Spleen (tissue), 7 donors: ENCODE measurements at regions not wholly inside any gene's neighbourhood (a gene's known extent, or its start where the extent isn't known, plus 50 kb on each side); places are given as distances from the start of the nearest gene placed in this dataset.

Experiments
- CTCF ChIP-seq, 11 experiments: fragments of 200-600 bp in 7 of 11; fragments of 450-650 bp in 4 of 11; sonication (generic) in 4 of 11; IDR thresholded peaks in 8 of 11; conservative IDR thresholded peaks in 3 of 11; 1 replicate in 7 of 11; 2 replicates in 4 of 11; pipeline versions ENCODE4 v1.4.0 to v1.8.0; 2016 to 2021; ENCODE audit warnings: antibody characterized with exemption in 11 of 11, inconsistent platforms in 4 of 11, mild to moderate bottlenecking in 1 of 11
- POLR2A ChIP-seq, 3 donors: fragments of 450-650 bp; IDR thresholded peaks; one replicate each; pipeline ENCODE4 v1.5.1; 2017; ENCODE audit warnings: antibody characterized with exemption in 3 of 3, mild to moderate bottlenecking in 1 of 3
- POLR2AphosphoS5 ChIP-seq, 3 donors: sonication (generic); formaldehyde crosslinking; IDR thresholded peaks; one replicate each; pipeline ENCODE4 v1.5.1; 2017; ENCODE audit warnings: antibody characterized with exemption in 3 of 3
- donor health status: DM: no; HTN: no; CAD: no; lungs with moderate emphysema.
- donor health status: DM: no; HTN: no; CAD: no.
- donor health status: DM: no; HTN: no; CAD: no.

DNA sequence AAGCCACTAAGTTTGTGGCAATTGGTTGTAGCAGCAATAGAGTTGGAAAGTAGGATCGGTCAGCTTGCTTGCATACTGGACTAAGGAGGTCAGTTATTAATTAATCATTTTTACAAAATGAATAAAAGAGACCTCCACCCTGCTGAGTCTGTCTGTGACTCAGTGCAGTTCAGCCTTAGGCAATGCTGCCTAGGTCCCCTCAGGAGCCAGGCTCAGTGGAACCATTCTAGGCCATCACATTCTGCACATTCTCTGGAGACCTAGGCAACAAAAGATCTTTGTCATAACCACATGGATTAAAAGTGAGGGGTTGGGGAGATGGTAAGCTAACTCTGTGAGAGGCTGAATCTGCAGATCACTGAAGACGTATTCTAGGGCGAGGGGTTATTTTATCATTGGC lies 178.7 kb upstream of the CADM1 start:
- TF ChIP-seq POLR2A (IDR thresholded peaks at IDR 0.05) (no peak), POLR2AphosphoS5 (IDR thresholded peaks at IDR 0.05) (no peak), CTCF (IDR thresholded peaks at IDR 0.05 in 8 of 11, conservative IDR thresholded peaks at IDR 0.05 in 3 of 11) (no peak)
